ENCODE measurements at regions not wholly inside any gene's neighbourhood (a gene's known extent, or its start where the extent isn't known, plus 50 kb on each side); places are given as distances from the start of the nearest gene placed in this dataset.

GRCh38 chr16:63653044-63653839 is 1468.6 kb downstream of the CDH11 start:
- TF ChIP-seq POLR2AphosphoS5 (IDR thresholded peaks at IDR 0.05; ENCODE audit: low read depth, low read length) (no peak), TAF1 (IDR thresholded peaks at IDR 0.05; ENCODE audit: borderline replicate concordance, insufficient read depth, low read length) (no peak), REST (IDR thresholded peaks at IDR 0.05; ENCODE audit: insufficient read depth in 1 of 2, low read depth in 2 of 2, low read length in 2 of 2) (no peak)

Measured in PFSK-1 (cell line).